Ishikawa (cell line): ENCODE measurements at regions not wholly inside any gene's neighbourhood (a gene's known extent, or its start where the extent isn't known, plus 50 kb on each side); places are given as distances from the start of the nearest gene placed in this dataset.
A peak's percentile ranks its signal among the peaks of the same experiment; 100 is the strongest.

Source experiments
- CEBPB ChIP-seq: IDR thresholded peaks from 2 replicates; pipeline ENCODE4 v1.6.1; 2012
- CREB1 ChIP-seq: IDR thresholded peaks from 2 replicates; pipeline ENCODE4 v1.6.1; 2012; ENCODE audit warnings: low read depth
- EGR1 ChIP-seq: IDR thresholded peaks from 2 replicates; pipeline ENCODE4 v1.6.1; 2012
- EP300 ChIP-seq: IDR thresholded peaks from 2 replicates; pipeline ENCODE4 v1.6.1; 2012; ENCODE audit warnings: borderline replicate concordance
- FOXM1 ChIP-seq: IDR thresholded peaks from 2 replicates; pipeline ENCODE4 v1.6.1; 2012; ENCODE audit warnings: low read depth, borderline replicate concordance
- MAX ChIP-seq: IDR thresholded peaks from 2 replicates; pipeline ENCODE4 v1.6.1; 2012
- NFIC ChIP-seq: IDR thresholded peaks from 2 replicates; pipeline ENCODE4 v1.6.1; 2012
- RAD21 ChIP-seq: IDR thresholded peaks from 2 replicates; pipeline ENCODE4 v1.6.1; 2012; ENCODE audit warnings: low read depth
- REST ChIP-seq: IDR thresholded peaks from 2 replicates; pipeline ENCODE4 v1.6.1; 2012; ENCODE audit warnings: low read depth, mild to moderate bottlenecking
- TAF1 ChIP-seq: IDR thresholded peaks from 2 replicates; pipeline ENCODE4 v1.6.1; 2012; ENCODE audit warnings: low read depth, mild to moderate bottlenecking
- TCF12 ChIP-seq: IDR thresholded peaks from 2 replicates; pipeline ENCODE4 v1.6.1; 2012; ENCODE audit warnings: low read depth
- TEAD4 ChIP-seq: IDR thresholded peaks from 2 replicates; pipeline ENCODE4 v1.6.1; 2012
- USF1 ChIP-seq: IDR thresholded peaks from 2 replicates; pipeline ENCODE4 v1.6.1; 2012
- YY1 ChIP-seq: IDR thresholded peaks from 2 replicates; pipeline ENCODE4 v1.6.1; 2012; ENCODE audit warnings: low read depth
- ZBTB7A ChIP-seq: IDR thresholded peaks from 2 replicates; pipeline ENCODE4 v1.6.1; 2012; ENCODE audit warnings: low read depth

- TF ChIP-seq NFIC (no peak), REST (no peak)
Observed at GRCh38 chr4:27692868-27693634, 832.4 kb downstream of the STIM2 start.

GRCh38 chr4:27701606-27702005 lies 841.0 kb downstream of the STIM2 start:
- TF ChIP-seq FOXM1: no peak

GRCh38 chr4:27702730-27703431 lies 842.2 kb downstream of the STIM2 start:
- no peak for TF ChIP-seq MAX
- no peak for TF ChIP-seq EGR1
- TF ChIP-seq RAD21: peak; percentile 60
- no peak for TF ChIP-seq TAF1

- TF ChIP-seq YY1 (no peak), ZBTB7A (no peak), TCF12 (no peak), RAD21 (no peak), MAX (no peak), REST (no peak), CEBPB (no peak), FOXM1 (no peak), USF1 (no peak), NFIC (no peak), TAF1 (no peak), EGR1 (no peak), TEAD4 (no peak)
Observed at GRCh38 chr4:27703771-27704170, 843.1 kb downstream of the STIM2 start.

- TF ChIP-seq NFIC (no peak), YY1 (no peak), REST (no peak), TCF12 (no peak)
Observed at GRCh38 chr4:27711041-27711440, 850.4 kb downstream of the STIM2 start.

GRCh38 chr4:27714073-27714472 lies 853.4 kb downstream of the STIM2 start:
- TF ChIP-seq FOXM1: no peak
- no peak for TF ChIP-seq ZBTB7A
- no peak for TF ChIP-seq CREB1
- no peak for TF ChIP-seq TEAD4
- TF ChIP-seq TCF12: no peak
- no peak for TF ChIP-seq EP300
- TF ChIP-seq YY1: no peak
- TF ChIP-seq TAF1: no peak
- no peak for TF ChIP-seq MAX
